ENCODE measurements at regions not wholly inside any gene's neighbourhood (a gene's known extent, or its start where the extent isn't known, plus 50 kb on each side); places are given as distances from the start of the nearest gene placed in this dataset.

DNA sequence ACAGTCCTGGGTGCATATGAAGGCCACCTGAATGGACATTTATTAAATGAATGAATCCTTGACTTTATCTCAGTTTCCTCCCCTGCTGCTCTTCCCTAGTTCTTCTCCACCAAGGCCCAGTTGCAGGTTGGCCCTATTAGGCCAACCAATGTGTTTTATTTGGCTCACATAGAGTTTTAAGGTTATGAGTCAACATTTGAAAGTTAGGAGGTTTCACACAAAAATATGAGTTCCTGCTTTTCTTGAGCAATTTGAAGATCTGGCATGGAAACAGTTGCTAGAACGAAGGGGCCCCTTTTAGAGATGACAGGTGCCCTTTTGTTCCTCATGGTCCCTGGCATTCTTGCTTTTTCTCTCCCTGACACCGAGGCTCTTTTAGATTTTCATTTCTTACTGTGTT, 83.0 kb upstream of the PDZRN3 start:
- no peak overlapping the region for H3K9ac ChIP-seq (ENCODE audit: extremely low read depth, insufficient read length, low read length)
- H3K79me1 ChIP-seq (ENCODE audit: insufficient read depth, low read depth, low read length, poor library complexity, severe bottlenecking), result no peaks in the 10 kb centered on the region
- H4K8ac ChIP-seq (replicated peaks; ENCODE audit: insufficient read length, low read depth, low read length), result no peak overlapping the region
- no peak overlapping the region for H3K27ac ChIP-seq (ENCODE audit: insufficient read length, low read depth, low read length)
- no peaks in the 10 kb centered on the region for H3K9me3 Mint-ChIP-seq
- H2BK20ac ChIP-seq (ENCODE audit: low read depth, low read length, poor library complexity, severe bottlenecking), result no peak overlapping the region
- H2BK15ac ChIP-seq (ENCODE audit: low read depth, low read length), result no peak overlapping the region
- H3K36me3 Mint-ChIP-seq (ENCODE audit: insufficient read depth in 1 of 3, low read depth in 3 of 3), result no peaks in the 10 kb centered on the region
- H3K4me3 Mint-ChIP-seq, result no peak overlapping the region
- no peak overlapping the region for H4K91ac ChIP-seq (ENCODE audit: insufficient read length, low read depth, low read length)
- no peak overlapping the region for H2AK5ac ChIP-seq (ENCODE audit: insufficient read length, low read length)
- H3K27me3 ChIP-seq (ENCODE audit: insufficient read depth, low read length), result no peaks in the 10 kb centered on the region
- no peak overlapping the region for H2AFZ ChIP-seq (ENCODE audit: low read length)
- no peak overlapping the region for H3K4ac ChIP-seq (ENCODE audit: low read depth, low read length)
- no peak overlapping the region for H3K18ac ChIP-seq (ENCODE audit: insufficient read length, low read depth, low read length)
- H3K4me2 ChIP-seq (ENCODE audit: insufficient read depth, insufficient read length, low read length), result no peak overlapping the region
- TF ChIP-seq CTCF (conservative IDR thresholded peaks at IDR 0.05), result no peak
- no peaks in the 10 kb centered on the region for H4K20me1 ChIP-seq (ENCODE audit: control insufficient read depth, insufficient read depth, insufficient read length)
- H3K23me2 ChIP-seq (ENCODE audit: insufficient read length, low read depth, low read length, poor library complexity, severe bottlenecking), result no peaks in the 10 kb centered on the region
- WGBS (ENCODE audit: extremely low coverage, insufficient read length, low lambda C conversion rate), result no CpG with 5 or more reads among the region's 2 CpGs
- no peak overlapping the region for H3K14ac ChIP-seq (ENCODE audit: insufficient read depth, low read length)
- no peaks in the 10 kb centered on the region for H3K79me2 ChIP-seq (ENCODE audit: insufficient read depth, low read length)
- H3K56ac ChIP-seq (ENCODE audit: insufficient read length, low read depth, low read length), result no peak overlapping the region
- H3K9me3 ChIP-seq (ENCODE audit: control insufficient read depth, low read depth, low read length), result no peaks in the 10 kb centered on the region
- H3K27ac Mint-ChIP-seq, result no peak overlapping the region
- H2BK12ac ChIP-seq (ENCODE audit: insufficient read length, low read depth, low read length), result no peak overlapping the region
- no peak overlapping the region for H2BK120ac ChIP-seq (ENCODE audit: low read depth, low read length, poor library complexity, severe bottlenecking)
- no peak overlapping the region for H4K5ac ChIP-seq (ENCODE audit: insufficient read length, low read depth, low read length)
- H3K4me1 ChIP-seq (ENCODE audit: insufficient read depth, low read length), result no peaks in the 10 kb centered on the region
- no peak overlapping the region for H3T11ph ChIP-seq (ENCODE audit: low read length)
- H2BK5ac ChIP-seq (ENCODE audit: insufficient read length, low read length), result no peak overlapping the region
- no peak for DNase-seq
- H3K4me1 Mint-ChIP-seq, result no peaks in the 10 kb centered on the region
- no peak overlapping the region for H3K23ac ChIP-seq (ENCODE audit: insufficient read length, low read depth, low read length)
- H3K27me3 Mint-ChIP-seq (ENCODE audit: low read depth), result no peaks in the 10 kb centered on the region; the same call in 1 of the 2 replicates

Measured in H9 (cell line).